ENCODE measurements at regions not wholly inside any gene's neighbourhood (a gene's known extent, or its start where the extent isn't known, plus 50 kb on each side); places are given as distances from the start of the nearest gene placed in this dataset.
A peak's percentile ranks its signal among the peaks of the same experiment; 100 is the strongest.

DNA sequence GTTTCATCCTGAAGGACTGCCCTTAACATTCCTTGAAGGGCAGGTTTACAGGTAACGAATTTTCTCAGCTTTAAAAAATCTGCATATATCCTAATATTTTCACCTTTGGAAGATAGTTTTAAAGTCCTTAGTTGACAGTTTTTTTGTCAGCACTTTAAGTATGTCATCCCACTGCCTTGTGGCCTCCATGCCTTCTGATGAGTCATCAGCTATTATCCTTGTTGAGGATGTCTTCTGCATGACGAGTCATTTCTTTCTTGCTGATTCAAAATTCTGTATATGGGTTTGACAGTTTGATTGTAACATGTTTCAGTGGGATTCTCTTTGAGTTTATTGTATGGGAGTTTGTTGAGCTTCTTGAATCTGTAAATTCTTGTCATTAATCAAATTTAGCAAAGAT, 500.6 kb downstream of the DISC1 start:
- FAIRE-seq = peak; percentile 79
- Histone ChIP-seq H3K56ac (replicated peaks; ENCODE audit: insufficient read length, low read depth, low read length) (no peak overlapping the region), H3K23me2 (ENCODE audit: low read depth, low read length) (peaks cover 6% of the 10 kb centered on the region; the same call in 1 of the 2 replicates), H3K4me1 (replicated peaks in 1 of 4; ENCODE audit: control insufficient read depth in 3 of 4, insufficient read depth in 4 of 4, low read length in 3 of 4) (peaks cover 8 to 32% (median 26%) of the 10 kb centered on the region in 4 experiments), H2BK120ac (replicated peaks; ENCODE audit: low read depth, low read length) (no peak overlapping the region), H2BK12ac (ENCODE audit: low read depth, low read length) (no peak overlapping the region), H2BK15ac (ENCODE audit: low read length) (no peak overlapping the region), H3K9me3 (ENCODE audit: insufficient read depth in 2 of 2, low read depth in 1 of 2, low read length in 1 of 2) (no peaks in the 10 kb centered on the region), H3K36me3 (ENCODE audit: control insufficient read depth in 2 of 4, insufficient read depth in 4 of 4, low read length in 3 of 4) (peaks cover 0 to 72% (median 19%) of the 10 kb centered on the region in 4 experiments; a peak in 4 of 8 replicates), H3K27ac (ENCODE audit: low read depth, low read length) (no peak overlapping the region), H4K20me1 (replicated peaks in 1 of 2; ENCODE audit: control insufficient read depth in 1 of 2, insufficient read depth in 2 of 2, low read length in 2 of 2) (peaks cover 20 to 27% of the 10 kb centered on the region in 2 experiments), H3K27me3 (replicated peaks in 1 of 4; ENCODE audit: control insufficient read depth in 3 of 4, extremely low read depth in 1 of 4, insufficient read depth in 3 of 4, low read length in 3 of 4) (no peaks in the 10 kb centered on the region), H2BK5ac (ENCODE audit: low read depth, low read length) (no peak overlapping the region), H4K91ac (replicated peaks; ENCODE audit: insufficient read length, low read length) (no peak overlapping the region), H4K8ac (ENCODE audit: extremely low read depth, insufficient read depth, low read length) (no peak overlapping the region), H3K4me2 (ENCODE audit: insufficient read depth in 1 of 2, low read depth in 2 of 2, low read length in 2 of 2) (peak overlapping the region; percentile 56 to 79), H3K79me1 (ENCODE audit: low read depth, low read length) (peaks cover 4% of the 10 kb centered on the region; the same call in 1 of the 2 replicates), H3K9ac (replicated peaks in 1 of 4; ENCODE audit: extremely low read depth in 1 of 4, low read depth in 3 of 4, low read length in 3 of 4) (no peak overlapping the region), H2BK20ac (ENCODE audit: low read length) (no peak overlapping the region), H3K23ac (ENCODE audit: insufficient read length) (no peak overlapping the region), H2AK5ac (ENCODE audit: low read depth, low read length) (no peak overlapping the region), H3K4ac (replicated peaks; ENCODE audit: insufficient read length, low read depth, low read length) (no peak overlapping the region), H2AFZ (ENCODE audit: low read length) (no peak overlapping the region), H3K4me3 (ENCODE audit: extremely low read depth in 1 of 4, insufficient read depth in 2 of 4, low read depth in 3 of 4, low read length in 4 of 4) (peak overlapping the region in 2 of 4 experiments; percentile 18 to 75; a peak in 4 of 8 replicates), H3K14ac (ENCODE audit: insufficient read length) (no peak overlapping the region), H3K79me2 (ENCODE audit: control insufficient read depth in 1 of 2, insufficient read depth in 2 of 2, low read length in 2 of 2) (peaks cover 28 to 90% of the 10 kb centered on the region in 2 experiments; a peak in 3 of 4 replicates), H3K18ac (ENCODE audit: extremely low read depth, low read length) (no peak overlapping the region), H4K5ac (ENCODE audit: insufficient read length, low read depth, low read length) (no peak overlapping the region)
- ChIA-PET POLR2A (ENCODE audit: partially characterized antibody) (interaction anchor here (1.3 to 11.2 kb wide), 2 partner anchors 9 to 14 kb away, joined by 7 to 126 read pairs; no protein-coding TSS in a partner anchor), CTCF (ENCODE audit: partially characterized antibody) (interaction anchor here (1.2 kb wide), 2 partner anchors 10 kb away, joined by 3 to 5 read pairs; no protein-coding TSS in a partner anchor)
- TF ChIP-seq BCL11A (IDR thresholded peaks at IDR 0.05; ENCODE audit: low read depth in 2 of 2, low read length in 2 of 2) = no peak
- TF ChIP-seq MAFK (IDR thresholded peaks at IDR 0.05; ENCODE audit: low read depth, low read length) = peak; percentile 69
- TF ChIP-seq BACH1 (IDR thresholded peaks at IDR 0.05; ENCODE audit: low read length) = peak; percentile 91
- peak; percentile 83 for TF ChIP-seq JUND (IDR thresholded peaks at IDR 0.05; ENCODE audit: low read length)
- TF ChIP-seq CEBPB (IDR thresholded peaks at IDR 0.05; ENCODE audit: low read depth, low read length) = no peak
- DNase-seq (ENCODE audit: low read depth in 1 of 2, low spot score in 2 of 2) = no peak
- 53% methylated on average over 2 of the region's 2 CpGs; no CpG with 5 or more reads in 1 of the 2 experiments for WGBS, 2 experiments (ENCODE audit: extremely low coverage in 1 of 2, insufficient coverage in 1 of 2, insufficient read length in 1 of 2, insufficient replicate concordance in 2 of 2, low coverage in 1 of 2, low lambda C conversion rate in 2 of 2, missing lambda C conversion rate in 1 of 2)

All from H1 (cell line).